ENCODE measurements at regions not wholly inside any gene's neighbourhood (a gene's known extent, or its start where the extent isn't known, plus 50 kb on each side); places are given as distances from the start of the nearest gene placed in this dataset.
"Not testable (repeated sequence)": the region's sequence is repeated elsewhere in the genome, so short reads cannot be mapped to it uniquely, and the experiment has no call there.

DNA sequence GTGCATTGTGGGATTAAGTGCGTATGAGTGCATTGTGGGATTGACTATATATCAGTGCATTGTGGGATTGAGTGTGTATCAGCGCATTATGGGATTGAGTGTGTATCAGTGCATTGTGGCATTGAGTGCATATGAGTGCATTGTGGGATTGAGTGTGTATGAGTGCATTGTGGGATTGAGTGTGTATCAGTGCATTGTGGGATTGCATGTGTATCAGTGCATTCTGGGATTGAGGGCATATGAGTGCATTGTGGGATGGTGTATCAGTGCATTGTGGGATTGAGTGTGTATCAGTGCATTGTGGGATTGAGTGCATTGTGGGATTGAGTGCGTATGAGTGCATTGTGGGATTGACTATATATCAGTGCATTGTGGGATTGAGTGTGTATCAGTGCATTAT lies 106.4 kb downstream of the SHOX start:
- TF ChIP-seq, protein P1, sequence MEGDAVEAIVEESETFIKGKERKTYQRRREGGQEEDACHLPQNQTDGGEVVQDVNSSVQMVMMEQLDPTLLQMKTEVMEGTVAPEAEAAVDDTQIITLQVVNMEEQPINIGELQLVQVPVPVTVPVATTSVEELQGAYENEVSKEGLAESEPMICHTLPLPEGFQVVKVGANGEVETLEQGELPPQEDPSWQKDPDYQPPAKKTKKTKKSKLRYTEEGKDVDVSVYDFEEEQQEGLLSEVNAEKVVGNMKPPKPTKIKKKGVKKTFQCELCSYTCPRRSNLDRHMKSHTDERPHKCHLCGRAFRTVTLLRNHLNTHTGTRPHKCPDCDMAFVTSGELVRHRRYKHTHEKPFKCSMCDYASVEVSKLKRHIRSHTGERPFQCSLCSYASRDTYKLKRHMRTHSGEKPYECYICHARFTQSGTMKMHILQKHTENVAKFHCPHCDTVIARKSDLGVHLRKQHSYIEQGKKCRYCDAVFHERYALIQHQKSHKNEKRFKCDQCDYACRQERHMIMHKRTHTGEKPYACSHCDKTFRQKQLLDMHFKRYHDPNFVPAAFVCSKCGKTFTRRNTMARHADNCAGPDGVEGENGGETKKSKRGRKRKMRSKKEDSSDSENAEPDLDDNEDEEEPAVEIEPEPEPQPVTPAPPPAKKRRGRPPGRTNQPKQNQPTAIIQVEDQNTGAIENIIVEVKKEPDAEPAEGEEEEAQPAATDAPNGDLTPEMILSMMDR (IDR thresholded peaks at IDR 0.05): not testable (repeated sequence)
- TF ChIP-seq POLR2A, EP300, POLR2AphosphoS5 (IDR thresholded peaks at IDR 0.05): not testable (repeated sequence)

All from gastroesophageal sphincter (tissue), 3 donors.